HepG2 (cell line): ENCODE measurements at regions not wholly inside any gene's neighbourhood (a gene's known extent, or its start where the extent isn't known, plus 50 kb on each side); places are given as distances from the start of the nearest gene placed in this dataset.

Experiments used
- BORCS8-MEF2B ChIP-seq: sonication (generic); formaldehyde crosslinking; IDR thresholded peaks from 2 replicates; pipeline ENCODE4 v1.8.0; 2022; ENCODE audit warnings: mild to moderate bottlenecking, missing genetic modification reagents
- FOXJ3 ChIP-seq: sonication (generic); formaldehyde crosslinking; IDR thresholded peaks from 2 replicates; pipeline ENCODE4 v1.4.0; 2020; ENCODE audit warnings: missing genetic modification reagents, mild to moderate bottlenecking, borderline replicate concordance
- FOXO4 ChIP-seq: sonication (generic); formaldehyde crosslinking; conservative IDR thresholded peaks from 2 replicates; pipeline ENCODE4 v1.8.1; 2023; ENCODE audit warnings: missing genetic modification reagents
- HMG20B ChIP-seq: conservative IDR thresholded peaks from 2 replicates; pipeline ENCODE4 v1.6.1; 2016; ENCODE audit warnings: missing genetic modification reagents, missing compliant biosample characterization
- HOXA7 ChIP-seq: sonication (generic); formaldehyde crosslinking; IDR thresholded peaks from 2 replicates; pipeline ENCODE4 v1.8.1; 2022; ENCODE audit warnings: mild to moderate bottlenecking, missing genetic modification reagents, moderate library complexity
- MTF1 ChIP-seq: sonication (generic); formaldehyde crosslinking; IDR thresholded peaks from 2 replicates; pipeline ENCODE4 v1.5.0; 2020; ENCODE audit warnings: missing genetic modification reagents
- RELA ChIP-seq: sonication (generic); formaldehyde crosslinking; IDR thresholded peaks from 2 replicates; pipeline ENCODE4 v1.4.0; 2020; ENCODE audit warnings: missing genetic modification reagents
- SATB2 ChIP-seq: sonication (generic); formaldehyde crosslinking; IDR thresholded peaks from 2 replicates; pipeline ENCODE4 v1.5.0; 2020; ENCODE audit warnings: missing genetic modification reagents
- SNAPC2 ChIP-seq: sonication (generic); formaldehyde crosslinking; IDR thresholded peaks from 2 replicates; pipeline ENCODE4 v1.8.1; 2022; ENCODE audit warnings: mild to moderate bottlenecking, missing genetic modification reagents
- ZBTB33 ChIP-seq: sonication (generic); formaldehyde crosslinking; IDR thresholded peaks from 2 replicates; pipeline ENCODE4 v1.4.0; 2020; ENCODE audit warnings: missing genetic modification reagents
- ZNF318 ChIP-seq: sonication (generic); formaldehyde crosslinking; IDR thresholded peaks from 2 replicates; pipeline ENCODE4 v1.4.0; 2020; ENCODE audit warnings: mild to moderate bottlenecking, missing genetic modification reagents
- ZNF326 ChIP-seq: sonication (generic); formaldehyde crosslinking; IDR thresholded peaks from 2 replicates; pipeline ENCODE4 v1.4.0; 2020; ENCODE audit warnings: missing genetic modification reagents, borderline replicate concordance
- ZNF574 ChIP-seq: sonication (generic); formaldehyde crosslinking; IDR thresholded peaks from 2 replicates; pipeline ENCODE4 v1.4.0; 2020; ENCODE audit warnings: missing genetic modification reagents
- ZNF703 ChIP-seq: sonication (generic); formaldehyde crosslinking; IDR thresholded peaks from 2 replicates; pipeline ENCODE4 v1.5.1; 2020; ENCODE audit warnings: missing genetic modification reagents, mild to moderate bottlenecking, moderate library complexity, borderline replicate concordance
- ZNF816 ChIP-seq: sonication (generic); formaldehyde crosslinking; IDR thresholded peaks from 2 replicates; pipeline ENCODE4 v1.8.0; 2022; ENCODE audit warnings: missing genetic modification reagents, mild to moderate bottlenecking, borderline replicate concordance

GRCh38 chr9:126228781-126229444 lies 97.7 kb upstream of the MVB12B start (continued):
- TF ChIP-seq ZNF318 (CRISPR knock-in tag): 0 out of 2 replicates have a peak, but pooled peaks have one; percentile 53
- TF ChIP-seq MTF1 (CRISPR knock-in tag): no peak
- no peak for TF ChIP-seq ZNF703 (CRISPR knock-in tag)
- 0 out of 2 replicates have a peak, but pooled peaks have one; percentile 23 for TF ChIP-seq ZBTB33
- TF ChIP-seq FOXJ3 (CRISPR knock-in tag): no peak
- TF ChIP-seq ZNF326: no peak
- TF ChIP-seq RELA: 0 out of 2 replicates have a peak, but pooled peaks have one; percentile 34
- TF ChIP-seq FOXO4 (CRISPR knock-in tag): no peak
- no peak for TF ChIP-seq HMG20B (CRISPR knock-in tag)
- TF ChIP-seq BORCS8-MEF2B (CRISPR knock-in tag): 0 out of 2 replicates have a peak, but pooled peaks have one; percentile 49
- 0 out of 2 replicates have a peak, but pooled peaks have one; percentile 38 for TF ChIP-seq ZNF574
- TF ChIP-seq SATB2: no peak
- TF ChIP-seq HOXA7 (CRISPR knock-in tag): no peak
- no peak for TF ChIP-seq SNAPC2 (CRISPR knock-in tag)
- no peak for TF ChIP-seq ZNF816
